Esophagus squamous epithelium (tissue), 5 donors: ENCODE measurements at regions not wholly inside any gene's neighbourhood (a gene's known extent, or its start where the extent isn't known, plus 50 kb on each side); places are given as distances from the start of the nearest gene placed in this dataset.

Experiments used
- DNase-seq: peaks from one replicate; lab custom pipeline; 2025; lab: John Stamatoyannopoulos, UW
- H3K27ac ChIP-seq, 4 donors: fragments of 200-600 bp; sonication (generic); one replicate each; pipeline ENCODE4 v1.5.1; 2016 to 2019; ENCODE audit warnings: mild to moderate bottlenecking in 1 of 4
- H3K27me3 ChIP-seq, 4 donors: fragments of 200-600 bp; sonication (generic); 1 replicate in 3 of 4; 2 replicates in 1 of 4; pipeline versions ENCODE4 v1.5.1 to v1.6.0; 2017 to 2021; ENCODE audit warnings: antibody characterized with exemption in 1 of 4
- H3K36me3 ChIP-seq, 3 donors: fragments of 200-600 bp; sonication (generic); one replicate each; pipeline ENCODE4 v1.5.1; 2016 to 2019
- H3K4me1 ChIP-seq, 3 donors: fragments of 200-600 bp; sonication (generic); one replicate each; pipeline ENCODE4 v1.5.1; 2017 to 2019
- H3K4me3 ChIP-seq, 4 donors: fragments of 200-600 bp; sonication (generic); 1 replicate in 3 of 4; 2 replicates in 1 of 4; pipeline ENCODE4 v1.5.1; 2016 to 2019; ENCODE audit warnings: mild to moderate bottlenecking in 2 of 4, moderate library complexity in 1 of 4
- H3K9me3 ChIP-seq, 3 donors: fragments of 200-600 bp; sonication (generic); one replicate each; pipeline ENCODE4 v1.5.1; 2016 to 2019
- POLR2A ChIP-seq, 4 donors: fragments of 450-650 bp; IDR thresholded peaks; one replicate each; pipeline ENCODE4 v1.6.1; 2017; ENCODE audit warnings: antibody characterized with exemption in 4 of 4, mild to moderate bottlenecking in 4 of 4, moderate library complexity in 3 of 4
- WGBS, 2 donors: methylation state at CpG; one replicate each; pipeline ENCODE4 v1.1.5; 2018; 5-methylcytosine and 5-hydroxymethylcytosine counted together
- intact Hi-C: fragments of 100-400 bp; cut with DNase I; formaldehyde crosslinking; loops from one replicate; pipeline ENCODE4 v1.15.0; 2022
- TF ChIP-seq, protein P1 (sequence below), 6 experiments: fragments of 450-650 bp in 4 of 6; fragments of 200-600 bp in 2 of 6; sonication (generic) in 2 of 6; IDR thresholded peaks; one replicate each; pipeline ENCODE4 v1.5.1; 2016 to 2019; ENCODE audit warnings: antibody characterized with exemption in 6 of 6, mild to moderate bottlenecking in 4 of 6, moderate library complexity in 4 of 6
- donor health status: DM: yes; HTN: yes; CAD: no.

DNA sequence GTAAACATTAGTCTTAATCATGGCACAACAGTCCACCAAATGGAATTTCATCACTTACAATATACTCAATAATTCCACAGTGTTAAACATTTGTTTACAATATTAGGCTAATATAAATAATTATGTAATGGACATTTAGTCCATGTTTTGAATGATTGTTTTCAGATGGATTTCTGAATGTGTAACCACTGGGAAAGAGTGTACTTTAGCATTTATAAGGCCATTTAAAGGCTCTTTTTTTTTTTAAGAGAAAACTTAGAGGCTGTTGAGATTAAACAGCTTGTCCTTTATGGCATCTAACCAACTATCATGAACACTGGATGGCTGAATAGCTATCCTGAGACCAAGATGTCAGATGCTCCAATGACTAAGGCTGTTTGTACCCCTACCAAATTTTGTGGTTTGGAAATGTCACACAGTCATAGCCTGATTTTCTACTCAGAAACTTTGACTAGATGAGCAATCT is 248.3 kb upstream of the GLI3 start:
- Histone ChIP-seq H3K27me3 (no peaks in the 10 kb centered on the region), H3K4me3 (no peak overlapping the region), H3K36me3 (no peaks in the 10 kb centered on the region), H3K9me3 (no peaks in the 10 kb centered on the region), H3K4me1 (peaks cover 0 to 5% (median 0%) of the 10 kb centered on the region in 3 donors), H3K27ac (peak overlapping the region in 1 of 4 donors; percentile 10)
- no peak for DNase-seq
- TF ChIP-seq, protein P1, sequence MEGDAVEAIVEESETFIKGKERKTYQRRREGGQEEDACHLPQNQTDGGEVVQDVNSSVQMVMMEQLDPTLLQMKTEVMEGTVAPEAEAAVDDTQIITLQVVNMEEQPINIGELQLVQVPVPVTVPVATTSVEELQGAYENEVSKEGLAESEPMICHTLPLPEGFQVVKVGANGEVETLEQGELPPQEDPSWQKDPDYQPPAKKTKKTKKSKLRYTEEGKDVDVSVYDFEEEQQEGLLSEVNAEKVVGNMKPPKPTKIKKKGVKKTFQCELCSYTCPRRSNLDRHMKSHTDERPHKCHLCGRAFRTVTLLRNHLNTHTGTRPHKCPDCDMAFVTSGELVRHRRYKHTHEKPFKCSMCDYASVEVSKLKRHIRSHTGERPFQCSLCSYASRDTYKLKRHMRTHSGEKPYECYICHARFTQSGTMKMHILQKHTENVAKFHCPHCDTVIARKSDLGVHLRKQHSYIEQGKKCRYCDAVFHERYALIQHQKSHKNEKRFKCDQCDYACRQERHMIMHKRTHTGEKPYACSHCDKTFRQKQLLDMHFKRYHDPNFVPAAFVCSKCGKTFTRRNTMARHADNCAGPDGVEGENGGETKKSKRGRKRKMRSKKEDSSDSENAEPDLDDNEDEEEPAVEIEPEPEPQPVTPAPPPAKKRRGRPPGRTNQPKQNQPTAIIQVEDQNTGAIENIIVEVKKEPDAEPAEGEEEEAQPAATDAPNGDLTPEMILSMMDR (IDR thresholded peaks at IDR 0.05) = no peak
- no peak for TF ChIP-seq POLR2A (IDR thresholded peaks at IDR 0.05)
- intact Hi-C loops = no loop called here

DNA sequence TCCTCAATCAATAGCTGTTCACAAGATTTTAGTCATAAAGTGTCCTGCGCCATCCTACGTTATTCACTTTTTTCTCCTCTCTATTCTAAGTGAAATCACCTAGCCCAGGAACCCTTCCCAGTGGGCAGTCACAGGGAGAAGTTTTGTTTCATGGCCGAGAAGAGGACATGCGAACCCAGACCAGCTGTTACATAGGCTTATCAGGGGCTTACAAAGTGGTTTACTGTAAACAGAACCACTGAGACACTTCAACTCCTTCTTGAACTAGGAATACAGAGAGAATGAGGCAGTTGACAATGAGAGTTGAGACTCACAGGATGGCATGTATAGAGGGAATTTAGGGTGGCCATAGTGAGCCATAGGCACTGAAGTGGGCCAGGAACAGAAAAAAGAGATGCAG is 246.9 kb upstream of the GLI3 start:
- Histone ChIP-seq H3K4me3 (no peak overlapping the region), H3K27ac (no peak overlapping the region), H3K36me3 (no peaks in the 10 kb centered on the region), H3K9me3 (no peaks in the 10 kb centered on the region), H3K4me1 (peaks cover 0 to 19% (median 0%) of the 10 kb centered on the region in 3 donors), H3K27me3 (no peaks in the 10 kb centered on the region)
- whole genome bisulfite sequencing, 2 donors = 75 to 89% methylated on average over 4 of the region's 4 CpGs
- intact Hi-C loops = no loop called here
- no peak for DNase-seq
- no peak for TF ChIP-seq POLR2A (IDR thresholded peaks at IDR 0.05)
- TF ChIP-seq, protein P1 (IDR thresholded peaks at IDR 0.05) = no peak

DNA sequence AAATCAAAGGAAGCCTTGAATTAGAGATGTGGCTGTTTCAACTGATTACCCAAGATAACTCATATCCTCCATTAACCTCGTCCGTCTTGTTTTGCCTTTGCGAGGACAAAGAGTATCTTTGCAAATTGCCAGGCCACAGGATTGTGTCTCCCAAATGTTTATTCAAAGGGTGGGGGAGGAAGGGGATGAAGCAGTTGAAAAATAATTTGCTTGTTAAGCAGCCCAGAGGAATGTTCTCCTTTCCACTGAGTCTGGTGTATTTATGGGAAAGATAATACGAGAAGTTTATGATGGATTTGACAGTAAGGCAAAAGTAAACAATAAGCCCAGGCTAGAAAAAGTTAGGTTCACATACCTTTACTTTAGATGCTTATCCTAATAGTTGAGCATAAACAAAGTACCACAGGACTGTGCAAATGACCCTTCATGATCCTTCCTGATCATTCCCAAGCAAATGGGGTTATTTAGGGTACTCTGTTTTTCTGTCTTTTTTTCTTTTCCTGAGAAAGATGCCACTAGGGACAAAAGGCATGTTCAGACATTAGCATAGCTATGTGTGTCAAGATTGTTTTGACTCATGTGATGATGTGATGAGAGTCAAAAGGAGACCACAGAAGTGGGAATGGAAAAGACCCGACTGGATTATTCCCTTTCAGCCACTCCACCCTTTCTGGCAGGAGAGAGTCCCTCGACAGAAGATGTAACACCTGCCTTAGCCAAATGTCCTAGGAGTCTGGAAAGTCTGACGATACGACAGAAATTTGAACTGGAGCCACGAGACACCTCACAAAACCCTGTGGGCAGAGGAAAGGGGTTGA is 243.0 kb upstream of the GLI3 start:
- 42 to 48% methylated on average over 9 of the region's 9 CpGs for WGBS, 2 donors
- Histone ChIP-seq H3K27me3 (no peaks in the 10 kb centered on the region), H3K4me3 (no peak overlapping the region), H3K9me3 (no peaks in the 10 kb centered on the region), H3K36me3 (no peaks in the 10 kb centered on the region), H3K4me1 (peaks cover 0 to 19% (median 0%) of the 10 kb centered on the region in 3 donors), H3K27ac (peak overlapping the region in 3 of 4 donors; percentile 7 to 77 (median 69))
- TF ChIP-seq, protein P1 (IDR thresholded peaks at IDR 0.05) = no peak
- TF ChIP-seq POLR2A (IDR thresholded peaks at IDR 0.05) = no peak
- intact Hi-C loops = no loop called here
- DNase-seq = no peak

DNA sequence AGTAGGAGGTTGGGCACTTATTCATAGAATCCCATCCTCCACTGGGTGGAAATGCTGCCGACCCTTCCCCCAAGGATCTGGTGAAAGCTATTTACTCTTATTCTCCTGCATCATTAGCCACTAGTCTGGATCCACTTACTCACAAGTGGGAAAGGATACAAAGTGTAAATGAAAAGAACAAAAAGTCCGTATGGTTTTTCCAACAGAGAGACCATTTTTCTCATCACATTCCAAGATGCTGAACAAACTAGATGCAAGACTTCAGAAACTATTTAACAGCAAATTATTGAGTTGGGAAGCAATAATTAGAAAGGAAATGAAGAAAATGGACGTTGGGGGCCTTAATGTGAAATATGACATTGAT is 242.4 kb upstream of the GLI3 start:
- Histone ChIP-seq H3K27me3 (no peaks in the 10 kb centered on the region), H3K27ac (peak overlapping the region in 3 of 4 donors; percentile 17 to 77 (median 69)), H3K9me3 (no peaks in the 10 kb centered on the region), H3K4me3 (no peak overlapping the region), H3K4me1 (peaks cover 0 to 19% (median 0%) of the 10 kb centered on the region in 3 donors), H3K36me3 (no peaks in the 10 kb centered on the region)
- WGBS, 2 donors = 51 to 57% methylated on average over 3 of the region's 3 CpGs
- DNase-seq = no peak
- intact Hi-C loops = no loop called here
- TF ChIP-seq, protein P1 (IDR thresholded peaks at IDR 0.05) = no peak
- TF ChIP-seq POLR2A (IDR thresholded peaks at IDR 0.05) = no peak

DNA sequence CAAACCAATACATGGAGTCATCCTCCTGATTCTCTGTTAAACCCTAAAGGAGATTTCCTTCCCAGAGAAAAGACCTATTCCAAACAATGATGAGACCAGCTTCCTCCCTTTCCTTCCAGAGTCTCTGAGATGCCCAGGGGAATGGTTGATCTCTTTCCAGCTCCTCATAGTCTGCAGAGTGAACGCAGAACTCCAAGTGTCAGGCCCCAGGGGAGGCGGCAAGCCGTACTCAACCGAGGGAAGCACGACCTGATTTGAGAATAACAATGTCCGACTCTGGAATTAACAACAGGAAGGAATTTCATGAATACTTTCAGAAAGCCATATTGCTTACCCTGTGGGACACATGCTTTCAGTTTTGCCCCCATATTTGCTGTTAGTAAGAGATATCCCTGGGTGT is 241.7 kb upstream of the GLI3 start:
- intact Hi-C loops = no loop called here
- no peak for DNase-seq
- Histone ChIP-seq H3K27ac (peak overlapping the region in 2 of 4 donors; percentile 17 to 69), H3K36me3 (no peaks in the 10 kb centered on the region), H3K4me3 (no peak overlapping the region), H3K4me1 (peaks cover 0 to 19% (median 0%) of the 10 kb centered on the region in 3 donors), H3K27me3 (no peaks in the 10 kb centered on the region), H3K9me3 (no peaks in the 10 kb centered on the region)
- TF ChIP-seq POLR2A (IDR thresholded peaks at IDR 0.05) = no peak
- TF ChIP-seq, protein P1 (IDR thresholded peaks at IDR 0.05) = no peak
- WGBS, 2 donors = 90% methylated on average over 6 of the region's 6 CpGs; no CpG with 5 or more reads in 1 of the 2 donors
